COLO668 (cell line): ENCODE measurements at regions not wholly inside any gene's neighbourhood (a gene's known extent, or its start where the extent isn't known, plus 50 kb on each side); places are given as distances from the start of the nearest gene placed in this dataset.

Source experiments
- DNase-seq: peaks from one replicate; lab custom pipeline; 2025; ENCODE audit not compliant: unreplicated experiment; lab: John Stamatoyannopoulos, UW

DNA sequence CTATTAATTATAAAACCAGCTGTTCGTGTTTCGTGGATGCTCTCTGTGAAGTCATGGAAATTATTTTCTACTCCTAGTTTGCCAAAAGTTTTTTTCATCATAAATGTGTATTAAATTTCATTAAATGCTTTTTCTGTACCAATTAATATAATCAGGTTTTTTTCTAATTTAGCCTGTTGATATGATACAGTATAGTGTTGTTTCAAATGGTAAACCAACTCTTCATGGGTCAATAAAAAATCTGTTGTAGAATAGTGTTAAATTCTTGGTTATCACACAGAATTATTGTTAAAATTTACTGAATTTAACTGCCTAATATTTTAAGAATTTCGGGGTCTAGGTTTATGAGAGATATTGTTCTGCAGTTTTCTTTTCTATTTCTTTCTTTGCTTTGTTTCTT is 505.9 kb upstream of the MANEA start:
- DNase-seq: no peak

DNA sequence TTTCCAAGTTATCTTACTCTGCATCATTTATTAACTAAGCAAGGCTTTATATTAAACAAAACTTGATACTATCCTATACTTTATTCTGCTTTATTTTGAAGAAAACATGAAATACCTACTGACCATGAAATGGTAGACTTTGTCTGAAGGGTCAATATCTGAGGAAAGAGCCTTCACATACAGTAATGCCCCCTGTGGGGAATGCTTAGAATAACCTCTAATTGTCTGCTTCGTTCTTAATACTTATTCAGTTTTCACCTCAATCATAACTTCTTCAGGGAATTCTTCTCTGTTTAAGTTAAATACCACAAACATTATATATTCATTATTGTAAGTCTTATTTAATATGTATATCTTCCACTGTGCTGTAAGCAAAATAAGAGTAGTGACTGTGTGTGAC is 498.9 kb upstream of the MANEA start:
- DNase-seq: no peak

DNA sequence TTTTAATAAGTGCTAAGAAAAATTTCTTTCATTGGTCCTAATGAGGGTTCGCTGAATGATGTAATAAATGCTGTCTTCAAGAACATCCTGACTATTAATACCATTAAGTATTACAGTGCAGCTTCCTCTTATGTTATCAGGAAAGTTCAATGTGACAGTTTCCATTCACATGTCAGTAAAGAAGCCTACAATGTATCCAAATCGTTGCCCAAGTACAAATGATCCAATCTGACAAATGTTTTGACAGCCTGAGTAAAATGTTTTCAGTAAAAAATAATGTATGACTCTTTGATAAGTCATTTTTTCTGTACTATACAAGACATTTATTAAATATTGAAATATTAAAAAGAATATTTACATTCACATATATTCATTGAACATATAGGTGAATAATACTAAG is 496.1 kb upstream of the MANEA start:
- DNase-seq: no peak

DNA sequence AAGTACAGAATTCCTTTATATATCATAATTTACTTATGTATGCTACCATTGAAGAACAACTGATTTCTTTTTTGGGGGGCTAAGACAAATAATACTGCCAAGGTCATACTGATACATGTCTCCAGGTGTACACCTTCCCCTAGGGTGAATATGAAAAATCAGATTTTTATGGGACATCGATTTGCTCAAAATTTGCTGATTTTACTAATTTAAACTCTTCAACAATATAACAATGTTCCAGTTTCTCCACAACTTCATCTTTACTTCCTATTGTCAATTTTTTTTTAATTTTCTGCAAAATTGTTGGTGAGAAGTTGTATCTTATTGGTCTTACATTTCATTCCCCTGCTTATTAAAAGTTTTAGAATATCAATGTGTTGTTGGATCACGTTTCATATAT is 495.4 kb upstream of the MANEA start:
- no peak for DNase-seq

DNA sequence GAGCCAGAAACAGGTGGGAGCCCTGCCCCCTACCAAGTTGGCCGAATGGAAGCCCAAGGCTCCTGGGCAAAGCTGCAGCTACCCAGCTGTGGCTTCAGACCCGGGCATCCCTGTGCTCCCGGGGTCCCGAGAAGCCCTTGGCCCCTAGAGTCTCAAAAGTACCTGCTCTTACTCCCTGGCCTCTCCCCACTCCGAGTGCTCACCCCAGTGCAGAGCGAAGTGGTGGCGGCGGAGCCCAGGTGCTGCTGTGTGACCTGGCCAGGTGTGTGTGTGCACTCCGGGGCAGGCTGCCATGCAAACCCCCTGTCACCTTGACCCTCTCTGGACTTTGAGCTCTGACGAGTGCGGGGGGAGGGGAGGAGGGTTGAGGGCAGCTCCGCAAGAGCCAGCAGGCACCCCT is 493.8 kb upstream of the MANEA start:
- no peak for DNase-seq

DNA sequence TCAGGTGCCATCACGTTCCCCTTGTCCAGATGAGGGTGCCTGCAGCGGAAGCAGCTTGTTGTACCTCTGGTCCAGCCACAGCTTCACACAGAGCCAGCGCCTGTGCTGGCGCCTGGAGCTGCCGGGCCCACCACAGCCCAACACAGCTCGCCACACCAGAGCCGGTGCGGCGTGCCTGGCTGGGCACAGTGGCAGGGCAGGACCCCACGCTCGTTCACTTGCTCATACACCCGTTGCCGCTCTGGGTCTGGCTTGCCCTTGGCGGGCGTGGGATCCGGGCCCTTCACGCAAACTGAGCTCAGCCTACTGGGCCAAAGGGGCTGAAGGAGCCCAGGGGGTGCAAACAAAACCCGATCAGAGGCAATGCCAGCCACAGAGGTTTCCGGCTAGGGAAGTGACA is 492.5 kb upstream of the MANEA start:
- no peak for DNase-seq

DNA sequence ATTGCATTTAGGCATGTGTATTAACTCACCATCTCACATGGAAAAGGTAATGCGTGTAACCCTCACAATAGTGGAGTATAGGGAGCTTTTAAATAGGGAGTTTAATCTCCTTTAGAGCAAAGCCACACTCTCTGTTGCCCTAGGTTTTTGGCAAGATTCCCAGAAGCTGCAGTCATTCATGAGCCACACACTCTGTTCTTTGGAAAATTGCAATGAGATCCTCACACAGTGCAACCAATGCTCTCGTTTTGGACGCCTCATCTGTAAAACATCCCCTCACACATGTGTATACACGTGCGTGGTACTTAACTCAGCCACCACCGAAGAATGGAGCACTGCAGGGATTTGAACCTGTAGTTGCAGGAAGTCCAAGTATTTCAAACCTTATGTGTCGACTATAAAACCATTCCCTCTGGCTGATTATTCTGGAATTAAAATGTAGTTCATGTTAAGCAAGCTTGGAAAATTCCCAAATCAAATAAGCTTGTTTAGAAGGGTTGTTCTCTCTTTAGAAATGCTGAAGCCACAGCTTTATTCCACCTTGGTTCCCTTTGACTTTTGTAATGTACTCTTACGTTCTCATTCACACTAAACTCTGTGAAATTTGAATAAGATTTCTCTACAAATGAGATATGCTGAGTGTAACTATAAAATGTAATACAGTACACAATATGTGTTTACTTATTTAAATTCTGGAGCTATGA is 489.8 kb upstream of the MANEA start:
- peak; percentile 61 for DNase-seq

DNA sequence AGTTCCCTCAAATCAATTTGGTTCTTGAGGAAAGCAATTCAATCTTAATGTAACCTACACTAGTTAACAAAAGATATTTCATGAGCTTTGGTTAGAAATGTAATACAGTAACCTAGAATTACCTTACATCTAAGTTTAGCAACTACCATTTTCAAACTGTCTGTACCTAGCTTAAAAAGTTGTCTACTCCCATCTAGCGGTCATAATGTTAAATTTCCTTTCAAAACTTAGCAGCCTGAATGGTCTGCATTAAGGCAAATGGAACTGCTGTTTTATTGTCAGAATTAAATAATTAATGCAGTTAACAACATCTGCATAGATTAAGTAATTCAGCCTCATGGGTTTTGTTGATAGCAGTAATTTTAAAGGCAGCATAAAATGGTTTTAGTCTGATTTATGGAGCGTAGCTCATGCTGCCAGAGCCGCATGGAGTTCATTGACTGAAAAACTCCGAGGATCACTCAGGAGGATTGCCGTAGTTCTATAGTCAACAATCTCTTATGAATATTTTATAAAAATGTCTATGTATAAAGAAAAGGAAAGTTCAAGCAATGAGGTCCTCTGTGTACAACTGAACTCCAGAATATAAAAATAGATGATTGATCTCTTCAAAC is 485.4 kb upstream of the MANEA start:
- no peak for DNase-seq

DNA sequence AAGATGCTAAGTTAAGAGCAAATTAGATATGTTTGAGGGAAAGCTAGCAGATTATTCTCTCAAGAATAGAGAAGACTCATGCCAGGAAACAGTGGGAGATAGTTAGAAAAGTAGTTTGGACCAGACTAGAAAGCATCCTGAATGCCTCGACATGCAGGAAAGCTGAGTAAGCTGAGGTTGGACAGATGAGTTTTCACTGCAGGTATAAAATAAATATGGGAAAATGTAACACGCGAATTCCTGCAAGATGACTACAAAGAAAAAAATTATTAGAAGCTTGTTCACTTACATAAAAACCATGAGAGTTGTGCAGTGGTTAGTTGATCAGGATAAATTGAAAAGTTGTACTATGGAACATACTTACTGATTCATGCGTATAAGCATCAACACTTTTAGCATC is 484.2 kb upstream of the MANEA start:
- DNase-seq: no peak

DNA sequence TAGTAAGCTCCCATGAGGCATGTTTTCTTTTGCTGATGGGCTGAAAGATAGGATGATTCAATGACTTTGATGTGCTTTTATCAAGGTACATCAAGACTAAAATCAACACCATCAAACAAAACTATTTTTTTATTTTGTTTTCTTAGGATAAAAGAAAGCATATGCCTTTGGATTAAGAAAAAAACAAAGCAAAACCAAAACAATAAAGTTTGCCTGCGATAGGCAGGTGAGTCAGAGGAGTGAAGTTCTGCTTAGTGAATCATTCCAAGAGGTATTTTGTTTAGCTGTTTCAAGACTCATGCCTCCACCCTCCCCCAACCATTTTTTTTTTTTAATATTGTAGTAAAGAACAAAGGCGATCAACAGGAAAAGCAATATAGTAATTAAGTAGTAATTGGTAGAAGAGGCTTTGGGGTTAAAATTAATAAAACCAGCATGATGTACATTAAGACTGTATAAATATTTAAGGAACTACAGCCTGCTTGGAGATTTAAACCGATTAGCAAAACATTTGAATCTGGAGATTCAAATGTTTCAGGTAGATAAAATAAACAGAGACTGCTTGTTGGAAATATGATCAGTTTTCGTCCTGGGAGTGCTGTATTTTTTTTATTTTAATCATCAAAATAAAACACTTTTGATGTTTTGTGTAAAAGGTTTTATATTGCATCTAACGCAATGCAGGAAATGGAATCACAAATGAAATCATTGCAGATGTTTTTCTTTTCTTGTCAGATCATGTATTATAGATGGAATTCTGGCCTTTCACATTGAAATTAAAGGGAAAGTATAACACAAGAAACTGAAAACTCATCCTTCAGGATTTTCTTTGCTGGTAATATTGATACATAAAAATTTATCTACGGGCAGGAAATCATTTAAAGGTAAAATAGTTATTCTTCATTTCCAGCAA is 482.3 kb upstream of the MANEA start:
- DNase-seq: no peak

DNA sequence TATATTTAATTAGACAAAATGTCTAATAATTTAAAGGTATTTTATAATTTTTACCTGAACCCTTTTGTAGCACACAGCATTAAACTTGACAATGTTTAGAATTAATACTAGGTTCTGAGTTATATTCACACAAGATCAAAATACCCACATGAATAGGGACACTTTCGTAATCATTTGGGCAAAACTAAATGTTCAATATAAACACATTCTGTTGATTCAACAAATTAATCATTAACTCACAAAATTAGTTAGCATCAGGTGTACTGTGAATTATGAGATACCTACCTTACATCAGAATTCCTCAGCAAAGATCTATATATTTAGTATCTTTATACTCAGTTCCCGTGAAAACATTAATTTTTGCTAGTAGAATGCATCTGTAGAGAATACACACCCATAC is 481.5 kb upstream of the MANEA start:
- no peak for DNase-seq

DNA sequence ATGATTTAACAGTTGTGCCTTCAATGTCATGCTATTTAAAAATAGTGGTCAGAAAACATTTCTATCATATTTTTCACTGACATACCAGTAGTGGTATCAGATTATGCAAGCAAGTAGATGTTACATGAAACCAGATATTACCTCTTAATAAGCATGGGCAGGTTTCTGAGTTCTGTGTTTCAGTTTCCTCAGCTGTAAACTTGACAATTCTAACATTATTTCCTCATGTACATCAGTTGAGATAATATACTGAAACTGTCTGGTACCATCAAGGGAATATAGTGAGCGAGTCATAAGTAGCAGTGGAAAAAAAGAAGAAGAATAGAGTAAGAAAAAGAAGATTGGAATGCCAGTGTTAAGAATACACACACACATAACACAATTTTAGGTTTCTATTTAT is 477.9 kb upstream of the MANEA start:
- no peak for DNase-seq

DNA sequence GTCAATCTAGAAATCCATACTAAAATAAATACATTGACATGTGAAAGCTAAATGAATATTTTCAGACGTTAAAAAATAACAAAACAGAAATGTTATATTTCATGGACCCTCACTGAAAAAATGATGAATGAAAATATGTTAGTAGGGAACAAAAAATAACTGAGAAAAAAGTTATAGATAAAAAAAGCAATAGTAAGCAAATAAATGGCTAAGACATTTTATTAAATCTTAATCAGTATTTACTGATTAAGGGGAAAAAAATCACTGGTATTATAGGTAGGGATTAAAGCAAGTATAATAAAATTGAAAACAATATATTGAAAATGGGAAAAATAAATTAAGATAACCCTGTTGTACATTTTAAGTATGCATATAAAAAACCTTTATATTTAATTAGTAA is 468.1 kb upstream of the MANEA start:
- no peak for DNase-seq

DNA sequence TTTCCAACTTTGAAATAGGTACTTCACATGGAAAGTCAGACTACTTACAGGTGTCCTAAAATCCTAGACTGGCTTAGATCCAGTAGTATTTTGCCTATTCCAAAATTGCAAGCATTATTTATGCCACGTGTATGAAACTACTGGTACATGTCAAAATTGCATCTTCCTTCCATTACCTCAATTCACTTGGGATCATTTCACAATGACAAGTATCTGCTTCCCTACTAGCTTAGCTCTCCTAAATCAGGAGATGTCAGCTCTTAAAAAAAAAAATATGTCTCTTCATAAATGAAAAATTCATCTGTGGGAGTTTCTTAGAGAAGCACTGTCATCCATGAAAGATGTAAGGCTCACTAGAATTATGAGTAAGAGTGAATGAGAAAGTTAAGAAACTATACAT is 466.6 kb upstream of the MANEA start:
- no peak for DNase-seq

DNA sequence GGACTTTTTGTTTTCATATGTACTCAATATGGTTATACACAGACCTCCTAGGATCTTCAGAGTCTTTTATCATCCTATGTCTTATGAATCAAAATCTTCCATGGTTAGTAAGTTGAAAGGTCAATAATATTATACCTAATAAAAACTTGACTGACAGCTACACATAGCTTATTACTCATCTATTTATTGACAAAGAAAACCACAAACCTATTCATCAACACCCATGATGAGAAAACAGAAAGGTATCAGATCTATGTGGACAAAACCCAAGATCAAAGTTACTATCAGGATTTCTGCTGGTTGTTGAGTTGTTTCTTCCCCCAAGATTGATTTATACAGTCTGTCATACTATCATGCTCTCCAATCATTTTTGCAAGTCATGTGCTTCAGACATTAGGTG is 460.1 kb upstream of the MANEA start:
- DNase-seq: no peak

DNA sequence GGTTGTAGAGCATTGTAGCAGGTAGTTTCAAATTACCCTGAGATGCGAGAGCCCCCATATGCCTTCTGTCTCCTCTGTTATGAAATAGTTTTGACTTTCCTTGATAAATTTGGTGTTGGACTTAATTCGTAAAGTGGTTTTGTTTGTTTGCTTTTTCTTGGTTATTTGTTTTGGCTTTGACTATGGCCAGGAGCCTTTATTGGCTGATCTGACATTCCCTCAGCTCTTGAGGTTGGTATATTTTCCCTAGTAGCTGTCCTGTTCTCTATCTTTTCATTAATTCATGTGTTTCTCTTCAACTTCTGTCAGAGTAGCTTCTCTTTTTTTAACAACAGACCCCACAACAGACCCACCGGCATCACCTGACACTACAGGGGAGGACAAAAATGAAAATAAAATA is 457.4 kb upstream of the MANEA start:
- DNase-seq: no peak

DNA sequence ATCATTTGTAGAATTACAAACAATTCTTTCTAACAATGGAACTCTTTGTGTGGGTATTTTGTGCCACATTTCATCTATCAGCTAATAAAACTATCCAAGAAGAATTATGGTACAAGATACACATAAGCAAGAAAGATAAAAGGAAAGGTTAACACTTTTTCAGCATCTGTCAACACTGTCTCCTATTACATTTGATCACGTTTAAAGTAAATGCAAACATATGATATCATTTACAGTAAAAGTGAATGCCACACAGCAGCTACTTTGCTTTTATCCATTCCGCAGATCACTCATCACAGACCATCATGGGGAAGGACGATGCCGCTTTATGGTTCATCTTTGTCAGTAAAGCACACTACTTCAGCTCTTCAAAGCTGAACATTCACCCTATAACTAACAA is 456.4 kb upstream of the MANEA start:
- DNase-seq: peak; percentile 21

DNA sequence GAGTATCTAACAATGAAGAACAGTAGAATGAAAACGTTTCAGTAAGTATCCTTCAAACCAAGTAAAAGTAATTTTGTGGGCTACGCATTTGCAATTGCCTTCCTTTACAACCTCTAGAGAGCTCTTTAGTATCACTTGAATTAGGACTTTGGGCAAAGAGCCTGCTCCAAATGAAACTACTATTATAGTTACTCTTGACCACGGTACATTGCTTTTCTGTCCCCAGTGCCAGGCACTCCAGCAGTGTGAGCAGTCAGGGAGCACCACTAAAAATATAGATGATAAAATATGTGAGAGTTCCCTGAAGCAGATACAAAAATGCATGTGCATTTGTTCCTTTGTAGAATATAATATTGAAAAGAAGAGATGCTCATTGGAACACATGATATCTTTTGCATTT is 450.1 kb upstream of the MANEA start:
- DNase-seq: no peak

DNA sequence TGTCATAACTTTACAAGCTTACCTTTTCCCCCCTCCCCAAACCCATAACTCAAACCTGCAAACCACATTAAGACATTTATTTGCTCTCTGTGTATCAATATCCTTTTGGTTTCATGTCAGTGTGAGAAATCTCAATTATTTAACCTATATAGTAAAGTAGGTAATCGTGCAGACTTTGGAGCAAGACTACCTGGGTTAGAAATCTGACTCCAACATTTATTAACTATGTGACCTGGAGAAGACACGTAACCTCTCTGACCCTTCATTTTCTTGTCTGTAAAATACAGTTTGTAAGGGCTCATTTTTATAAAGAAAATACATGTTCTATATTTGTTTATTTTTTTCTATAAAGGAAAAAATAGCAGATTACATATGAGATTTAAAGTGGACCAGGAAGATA is 448.9 kb upstream of the MANEA start:
- DNase-seq: no peak

DNA sequence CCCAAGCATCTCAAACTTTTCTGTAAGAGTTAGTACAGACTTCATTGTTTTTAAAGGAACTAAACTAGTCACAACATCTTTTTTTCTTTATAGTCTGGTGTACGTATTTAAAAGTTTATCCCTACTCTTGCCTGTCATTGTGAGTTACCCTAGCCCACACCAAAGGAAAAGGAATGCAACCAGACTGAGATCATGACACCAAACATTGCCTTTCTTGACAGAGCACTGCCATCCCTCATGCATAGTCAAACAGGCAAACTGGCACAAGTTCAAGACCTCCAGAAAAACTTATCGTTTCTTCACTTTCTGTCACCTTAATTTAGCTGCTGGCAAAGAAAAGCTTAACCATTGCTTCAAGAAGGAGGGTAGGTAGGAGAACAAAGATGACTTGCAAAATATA is 448.4 kb upstream of the MANEA start:
- no peak for DNase-seq

DNA sequence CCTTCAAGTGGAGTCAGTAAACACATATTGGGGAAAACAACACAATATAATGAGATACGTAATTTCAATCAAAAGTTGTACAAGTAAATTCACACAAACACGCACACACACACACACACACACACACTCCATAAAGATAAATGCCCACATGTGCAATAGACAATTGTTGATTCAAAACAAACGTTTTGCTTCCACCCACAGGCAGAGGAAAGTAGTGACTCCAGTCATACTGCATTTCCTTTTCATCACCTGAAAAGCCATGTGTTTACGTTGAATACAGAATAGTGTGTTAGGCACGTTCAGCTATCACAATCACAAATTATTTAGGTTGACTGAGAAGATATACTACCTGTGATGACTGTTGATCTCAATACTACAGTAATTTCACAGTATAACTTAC is 443.8 kb upstream of the MANEA start:
- peak; percentile 3 for DNase-seq

DNA sequence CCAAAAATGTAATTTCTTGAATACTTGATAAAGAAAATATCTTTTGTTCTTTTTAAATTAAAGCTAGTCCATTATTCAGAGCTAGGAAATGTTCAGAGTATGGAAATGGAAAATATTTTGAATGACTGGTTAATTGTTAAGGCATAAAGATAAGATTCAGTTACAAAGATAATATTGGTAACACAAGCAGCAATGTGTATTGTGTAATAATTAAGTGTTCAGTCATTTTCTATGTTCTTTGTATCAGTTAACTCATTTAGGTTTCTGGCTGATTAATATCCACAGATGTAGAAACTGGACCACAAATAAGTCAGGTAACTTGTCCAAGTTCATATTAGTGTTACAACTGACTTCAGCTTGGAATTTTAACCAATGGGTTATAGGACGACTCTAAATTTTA is 442.2 kb upstream of the MANEA start:
- DNase-seq: no peak
